Prostate gland (tissue), 2 donors: ENCODE measurements at regions not wholly inside any gene's neighbourhood (a gene's known extent, or its start where the extent isn't known, plus 50 kb on each side); places are given as distances from the start of the nearest gene placed in this dataset.

Source experiments
- DNase-seq: peaks from one replicate; pipeline ENCODE4 v3.0.0-alpha.2; 2019; ENCODE audit warnings: low spot score
- H3K27ac ChIP-seq, 2 donors: fragments of 200-600 bp; sonication (generic); 2 replicates each; pipeline ENCODE4 v1.5.1; 2017 to 2019
- H3K27me3 ChIP-seq: fragments of 200-600 bp; sonication (generic); replicated peaks from 2 replicates; pipeline ENCODE4 v1.5.1; 2019; ENCODE audit not compliant: insufficient read depth
- H3K36me3 ChIP-seq, 2 donors: fragments of 200-600 bp; sonication (generic); 1 replicate in 1 of 2; 2 replicates in 1 of 2; pipeline versions ENCODE4 v1.5.1 to v1.8.1; 2017 to 2019
- H3K4me1 ChIP-seq: fragments of 200-600 bp; sonication (generic); replicated peaks from 2 replicates; pipeline ENCODE4 v1.5.1; 2019
- H3K4me3 ChIP-seq, 2 donors: fragments of 200-600 bp; sonication (generic); 2 replicates each; pipeline ENCODE4 v1.5.1; 2017 to 2019
- H3K9me3 ChIP-seq: fragments of 200-600 bp; sonication (generic); 2 replicates; pipeline ENCODE4 v1.5.1; 2017
- POLR2A ChIP-seq: fragments of 450-650 bp; IDR thresholded peaks from one replicate; pipeline ENCODE4 v1.6.1; 2016; ENCODE audit warnings: antibody characterized with exemption, mild to moderate bottlenecking
- POLR2AphosphoS5 ChIP-seq: sonication (generic); formaldehyde crosslinking; IDR thresholded peaks from one replicate; pipeline ENCODE4 v1.6.1; 2017; ENCODE audit warnings: antibody characterized with exemption
- WGBS: methylation state at CpG from one replicate; pipeline ENCODE4 v1.1.5; 2018; 5-methylcytosine and 5-hydroxymethylcytosine counted together
- intact Hi-C: fragments of 100-400 bp; cut with DNase I; formaldehyde crosslinking; loops from one replicate; pipeline ENCODE4 v1.14.2; 2022
- small RNA-seq, 2 donors: library from RNA; depleted of rRNA; stranded (forward); fragments of <200 nt; gene quantifications; one replicate each; pipeline ENCODE3, GENCODE V24; 2016
- TF ChIP-seq, protein P1 (sequence below), 4 experiments: fragments of 200-600 bp in 2 of 4; fragments of 450-650 bp in 2 of 4; sonication (generic) in 2 of 4; IDR thresholded peaks; 1 replicate in 3 of 4; 2 replicates in 1 of 4; pipeline ENCODE4 v1.5.1; 2016 to 2019; ENCODE audit warnings: antibody characterized with exemption in 4 of 4, mild to moderate bottlenecking in 2 of 4, moderate library complexity in 2 of 4

DNA sequence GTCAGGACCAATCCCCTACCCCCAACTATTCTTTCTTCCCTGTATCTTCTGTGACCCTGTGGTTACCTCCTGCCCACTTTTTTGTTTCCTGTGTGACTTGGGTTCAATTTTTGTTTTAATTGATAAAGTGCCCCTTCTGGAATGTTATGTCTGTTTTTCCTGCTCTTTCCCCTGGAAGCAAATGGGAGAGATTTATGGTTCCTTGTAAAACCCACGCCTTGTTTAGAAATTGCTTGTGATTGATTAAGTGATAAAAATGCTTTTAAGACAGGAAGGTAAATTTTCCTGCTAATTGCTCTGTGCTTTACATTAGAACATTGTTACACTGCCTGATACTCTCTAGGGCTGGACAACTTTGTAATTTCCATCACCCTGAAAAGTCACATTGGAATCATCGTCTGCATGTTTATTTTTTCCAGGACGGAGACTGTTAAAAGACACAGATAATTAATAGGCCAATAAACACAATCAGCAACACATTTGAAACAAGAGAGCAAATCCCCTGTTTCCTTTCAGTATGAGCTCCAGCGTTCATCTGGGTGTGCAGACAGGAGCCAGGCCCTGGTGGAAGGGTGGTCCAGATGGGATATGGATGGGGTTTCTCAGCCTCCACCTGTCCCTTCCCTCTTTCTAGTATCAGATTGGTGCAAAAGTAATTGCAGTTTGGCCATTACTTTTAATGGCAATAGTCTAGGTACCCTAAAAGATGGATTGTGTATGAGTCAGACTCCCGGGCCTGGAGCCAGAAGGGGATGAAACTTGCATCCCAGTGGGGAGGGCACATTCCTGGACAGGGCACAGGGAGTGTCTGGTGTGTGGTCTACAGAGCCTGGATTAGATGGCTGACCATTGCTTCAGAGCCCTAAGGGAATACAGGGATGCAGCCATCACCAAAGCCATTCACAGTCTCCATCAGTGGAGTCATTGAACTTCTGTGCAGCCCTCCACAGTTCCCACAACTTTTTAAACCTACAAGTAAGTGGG is 58.1 kb upstream of the AGBL1 start:
- Histone ChIP-seq H3K9me3 (no peaks in the 10 kb centered on the region), H3K27me3 (no peaks in the 10 kb centered on the region), H3K4me1 (no peaks in the 10 kb centered on the region), H3K4me3 (no peak overlapping the region), H3K27ac (no peak overlapping the region), H3K36me3 (no peaks in the 10 kb centered on the region)
- TF ChIP-seq POLR2AphosphoS5: no peak
- TF ChIP-seq POLR2A: no peak
- TF ChIP-seq, protein P1, sequence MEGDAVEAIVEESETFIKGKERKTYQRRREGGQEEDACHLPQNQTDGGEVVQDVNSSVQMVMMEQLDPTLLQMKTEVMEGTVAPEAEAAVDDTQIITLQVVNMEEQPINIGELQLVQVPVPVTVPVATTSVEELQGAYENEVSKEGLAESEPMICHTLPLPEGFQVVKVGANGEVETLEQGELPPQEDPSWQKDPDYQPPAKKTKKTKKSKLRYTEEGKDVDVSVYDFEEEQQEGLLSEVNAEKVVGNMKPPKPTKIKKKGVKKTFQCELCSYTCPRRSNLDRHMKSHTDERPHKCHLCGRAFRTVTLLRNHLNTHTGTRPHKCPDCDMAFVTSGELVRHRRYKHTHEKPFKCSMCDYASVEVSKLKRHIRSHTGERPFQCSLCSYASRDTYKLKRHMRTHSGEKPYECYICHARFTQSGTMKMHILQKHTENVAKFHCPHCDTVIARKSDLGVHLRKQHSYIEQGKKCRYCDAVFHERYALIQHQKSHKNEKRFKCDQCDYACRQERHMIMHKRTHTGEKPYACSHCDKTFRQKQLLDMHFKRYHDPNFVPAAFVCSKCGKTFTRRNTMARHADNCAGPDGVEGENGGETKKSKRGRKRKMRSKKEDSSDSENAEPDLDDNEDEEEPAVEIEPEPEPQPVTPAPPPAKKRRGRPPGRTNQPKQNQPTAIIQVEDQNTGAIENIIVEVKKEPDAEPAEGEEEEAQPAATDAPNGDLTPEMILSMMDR (IDR thresholded peaks at IDR 0.05): no peak
- DNase-seq: no peak
- intact Hi-C loops: no loop called here
- 14% methylated on average over 5 of the region's 5 CpGs for WGBS

- no peak for DNase-seq
- Histone ChIP-seq H3K4me3 (no peak overlapping the region), H3K9me3 (no peaks in the 10 kb centered on the region), H3K4me1 (no peaks in the 10 kb centered on the region), H3K27me3 (no peaks in the 10 kb centered on the region), H3K36me3 (no peaks in the 10 kb centered on the region), H3K27ac (no peak overlapping the region)
- TF ChIP-seq, protein P1 (IDR thresholded peaks at IDR 0.05): no peak
- no peak for TF ChIP-seq POLR2AphosphoS5
- TF ChIP-seq POLR2A: no peak
- WGBS: 75% methylated on average over 4 of the region's 4 CpGs
- intact Hi-C loops: no loop called here
Measured at GRCh38 chr15:86028961-86029360, 50.7 kb upstream of the AGBL1 start.

Small RNAs in the stretch of these regions (small RNA-seq; reads per million reads assigned to genes)
- gene AC104229.1: 0 reads per million in 2 donors
